HG03159 (cell line): ENCODE measurements at regions not wholly inside any gene's neighbourhood (a gene's known extent, or its start where the extent isn't known, plus 50 kb on each side); places are given as distances from the start of the nearest gene placed in this dataset.
A peak's percentile ranks its signal among the peaks of the same experiment; 100 is the strongest.

ENCODE experiments used
- ATAC-seq: cut with Tn5 transposase; IDR thresholded peaks from one replicate; pipeline ENCODE4 v1.9.1; 2021; ENCODE audit warnings: mild to moderate bottlenecking, moderate library complexity; ENCODE audit not compliant: unreplicated experiment

GRCh38 chr13:99053636-99054233, 75.9 kb upstream of the DOCK9 start:
- no peak for ATAC-seq

- ATAC-seq = no peak
Measured at GRCh38 chr13:99055281-99055680, 77.4 kb upstream of the DOCK9 start.

- no peak for ATAC-seq
Measured at GRCh38 chr13:99055735-99056134, 77.9 kb upstream of the DOCK9 start.

GRCh38 chr13:99056381-99057014, 78.6 kb upstream of the DOCK9 start:
- no peak for ATAC-seq

GRCh38 chr13:99057310-99057975, 79.6 kb upstream of the DOCK9 start:
- ATAC-seq = no peak

- no peak for ATAC-seq
Measured at GRCh38 chr13:99058527-99059495, 80.9 kb upstream of the DOCK9 start.

- ATAC-seq = no peak
Measured at GRCh38 chr13:99059498-99060075, 81.7 kb upstream of the DOCK9 start.

- no peak for ATAC-seq
Measured at GRCh38 chr13:99061411-99061810, 83.5 kb upstream of the DOCK9 start.

- ATAC-seq = no peak
Measured at GRCh38 chr13:99062593-99062992, 84.7 kb upstream of the DOCK9 start.

- no peak for ATAC-seq
Measured at GRCh38 chr13:99063178-99063577, 85.3 kb upstream of the DOCK9 start.

GRCh38 chr13:99063952-99064351, 86.1 kb upstream of the DOCK9 start:
- ATAC-seq = peak; percentile 55

- ATAC-seq = no peak
Measured at GRCh38 chr13:99064624-99065234, 86.9 kb upstream of the DOCK9 start.

GRCh38 chr13:99065235-99066015, 87.6 kb upstream of the DOCK9 start:
- no peak for ATAC-seq

- no peak for ATAC-seq
Measured at GRCh38 chr13:99066219-99066618, 88.4 kb upstream of the DOCK9 start.

GRCh38 chr13:99067159-99067985, 89.5 kb upstream of the DOCK9 start:
- ATAC-seq = no peak

- no peak for ATAC-seq
Measured at GRCh38 chr13:99071211-99071610, 93.3 kb upstream of the DOCK9 start.

GRCh38 chr13:99071666-99072065, 93.8 kb upstream of the DOCK9 start:
- no peak for ATAC-seq

- no peak for ATAC-seq
Measured at GRCh38 chr13:99072356-99072755, 94.5 kb upstream of the DOCK9 start.

GRCh38 chr13:99072941-99073340, 95.1 kb upstream of the DOCK9 start:
- ATAC-seq = no peak
